HG03442 (cell line): ENCODE measurements at regions not wholly inside any gene's neighbourhood (a gene's known extent, or its start where the extent isn't known, plus 50 kb on each side); places are given as distances from the start of the nearest gene placed in this dataset.
"Not testable (repeated sequence)": the region's sequence is repeated elsewhere in the genome, so short reads cannot be mapped to it uniquely, and the experiment has no call there.

Experiments used
- ATAC-seq: cut with Tn5 transposase; IDR thresholded peaks from one replicate; pipeline ENCODE4 v1.9.1; 2021; ENCODE audit warnings: mild to moderate bottlenecking, moderate library complexity; ENCODE audit not compliant: unreplicated experiment

- ATAC-seq, result no peak
These were observed 161.6 kb upstream of the RASGRP1 start for GRCh38 chr15:38726187-38726586.

- ATAC-seq, result no peak
These were observed 168.7 kb upstream of the RASGRP1 start for GRCh38 chr15:38733331-38733730.

- ATAC-seq, result no peak
These were observed 175.6 kb upstream of the RASGRP1 start for GRCh38 chr15:38740206-38740605.

- ATAC-seq, result no peak
These were observed 178.5 kb upstream of the RASGRP1 start for GRCh38 chr15:38743147-38743546.

- no peak for ATAC-seq
These were observed 180.5 kb upstream of the RASGRP1 start for GRCh38 chr15:38745126-38745525.

GRCh38 chr15:38745626-38746025, 181.0 kb upstream of the RASGRP1 start:
- ATAC-seq, result no peak

GRCh38 chr15:38746211-38746610, 181.6 kb upstream of the RASGRP1 start:
- ATAC-seq, result no peak

GRCh38 chr15:38748710-38749109, 184.1 kb upstream of the RASGRP1 start:
- no peak for ATAC-seq

- no peak for ATAC-seq
These were observed 186.2 kb upstream of the RASGRP1 start for GRCh38 chr15:38750786-38751185.

- ATAC-seq, result no peak
These were observed 191.1 kb upstream of the RASGRP1 start for GRCh38 chr15:38755718-38756117.

- no peak for ATAC-seq
These were observed 191.8 kb upstream of the RASGRP1 start for GRCh38 chr15:38756441-38756840.

GRCh38 chr15:38758043-38758442, 193.4 kb upstream of the RASGRP1 start:
- no peak for ATAC-seq

GRCh38 chr15:38761681-38762080, 197.1 kb upstream of the RASGRP1 start:
- ATAC-seq, result no peak

GRCh38 chr15:38768970-38769369, 204.4 kb upstream of the RASGRP1 start:
- no peak for ATAC-seq

- no peak for ATAC-seq
These were observed 204.9 kb upstream of the RASGRP1 start for GRCh38 chr15:38769492-38769891.

- ATAC-seq, result not testable (repeated sequence)
These were observed 209.5 kb upstream of the RASGRP1 start for GRCh38 chr15:38774076-38774475.

GRCh38 chr15:38781196-38781595, 216.6 kb upstream of the RASGRP1 start:
- ATAC-seq, result no peak

GRCh38 chr15:38782156-38782555, 217.5 kb upstream of the RASGRP1 start:
- ATAC-seq, result no peak

GRCh38 chr15:38788918-38789317, 224.3 kb upstream of the RASGRP1 start:
- no peak for ATAC-seq

- no peak for ATAC-seq
These were observed 225.0 kb upstream of the RASGRP1 start for GRCh38 chr15:38789566-38789965.

- ATAC-seq, result no peak
These were observed 228.7 kb upstream of the RASGRP1 start for GRCh38 chr15:38793206-38793810.

- ATAC-seq, result no peak
These were observed 231.0 kb upstream of the RASGRP1 start for GRCh38 chr15:38795471-38796245.

GRCh38 chr15:38796589-38796988, 232.0 kb upstream of the RASGRP1 start:
- ATAC-seq, result no peak
